H9 (cell line): ENCODE measurements at regions not wholly inside any gene's neighbourhood (a gene's known extent, or its start where the extent isn't known, plus 50 kb on each side); places are given as distances from the start of the nearest gene placed in this dataset.

Experiments
- DNase-seq: peaks from one replicate; pipeline ENCODE4 v3.0.0-alpha.2; 2017
- H2AFZ ChIP-seq: one replicate; pipeline ENCODE4 v1.6.1; 2013; ENCODE audit warnings: mild to moderate bottlenecking, low read length, control low read depth, moderate library complexity
- H2AK5ac ChIP-seq: 2 replicates; pipeline ENCODE4 v1.6.1; 2013; ENCODE audit warnings: low read length, control low read depth, mixed read lengths; ENCODE audit not compliant: insufficient read length
- H2BK120ac ChIP-seq: one replicate; pipeline ENCODE4 v1.6.1; 2013; ENCODE audit warnings: low read depth, mild to moderate bottlenecking, low read length, control low read depth, inconsistent platforms; ENCODE audit not compliant: poor library complexity, severe bottlenecking
- H2BK12ac ChIP-seq: 2 replicates; pipeline ENCODE4 v1.6.1; 2013; ENCODE audit warnings: low read length, control low read depth, mixed read lengths, low read depth; ENCODE audit not compliant: insufficient read length
- H2BK15ac ChIP-seq: 2 replicates; pipeline ENCODE4 v1.6.1; 2013; ENCODE audit warnings: low read depth, low read length, control low read depth
- H2BK20ac ChIP-seq: one replicate; pipeline ENCODE4 v1.6.1; 2013; ENCODE audit warnings: low read depth, mild to moderate bottlenecking, low read length, control low read depth, inconsistent platforms; ENCODE audit not compliant: poor library complexity, severe bottlenecking
- H2BK5ac ChIP-seq: 2 replicates; pipeline ENCODE4 v1.6.1; 2013; ENCODE audit warnings: low read length, control low read depth, mixed read lengths; ENCODE audit not compliant: insufficient read length
- H3K14ac ChIP-seq: 2 replicates; pipeline ENCODE4 v1.6.1; 2013; ENCODE audit warnings: low read length, control low read depth; ENCODE audit not compliant: insufficient read depth
- H3K18ac ChIP-seq: 2 replicates; pipeline ENCODE4 v1.6.1; 2013; ENCODE audit warnings: low read depth, mild to moderate bottlenecking, mixed read lengths, low read length, control low read depth; ENCODE audit not compliant: insufficient read length
- H3K23ac ChIP-seq: 2 replicates; pipeline ENCODE4 v1.6.1; 2013; ENCODE audit warnings: low read length, control low read depth, mixed read lengths, low read depth; ENCODE audit not compliant: insufficient read length
- H3K23me2 ChIP-seq: 2 replicates; pipeline ENCODE4 v1.6.1; 2013; ENCODE audit warnings: low read depth, mild to moderate bottlenecking, mixed read lengths, low read length, control low read depth; ENCODE audit not compliant: insufficient read length, poor library complexity, severe bottlenecking
- H3K27ac ChIP-seq: 2 replicates; pipeline ENCODE4 v1.5.1; 2013; ENCODE audit warnings: low read length, control low read depth, mixed read lengths, low read depth; ENCODE audit not compliant: insufficient read length
- H3K27me3 ChIP-seq: 2 replicates; pipeline ENCODE4 v1.6.1; 2013; ENCODE audit warnings: low read length, control low read depth, inconsistent platforms; ENCODE audit not compliant: insufficient read depth
- H3K4ac ChIP-seq: 2 replicates; pipeline ENCODE4 v1.6.1; 2013; ENCODE audit warnings: low read depth, mild to moderate bottlenecking, control low read depth, inconsistent platforms, low read length, moderate library complexity
- H3K4me1 ChIP-seq: 2 replicates; pipeline ENCODE4 v1.6.1; 2013; ENCODE audit warnings: low read length, control low read depth, inconsistent platforms; ENCODE audit not compliant: insufficient read depth
- H3K4me2 ChIP-seq: 2 replicates; pipeline ENCODE4 v1.6.1; 2013; ENCODE audit warnings: low read length, control low read depth, mixed read lengths; ENCODE audit not compliant: insufficient read length, insufficient read depth
- H3K56ac ChIP-seq: 2 replicates; pipeline ENCODE4 v1.6.1; 2013; ENCODE audit warnings: low read depth, mild to moderate bottlenecking, mixed read lengths, low read length, control low read depth; ENCODE audit not compliant: insufficient read length
- H3K79me1 ChIP-seq: 2 replicates; pipeline ENCODE4 v1.6.1; 2013; ENCODE audit warnings: low read depth, mild to moderate bottlenecking, moderate library complexity, low read length, control low read depth, inconsistent platforms; ENCODE audit not compliant: insufficient read depth, poor library complexity, severe bottlenecking
- H3K79me2 ChIP-seq: 2 replicates; pipeline ENCODE4 v1.6.1; 2013; ENCODE audit warnings: low read length, control low read depth, inconsistent platforms; ENCODE audit not compliant: insufficient read depth
- H3K9ac ChIP-seq: 2 replicates; pipeline ENCODE4 v1.6.1; 2013; ENCODE audit warnings: low read length, control low read depth, mixed read lengths; ENCODE audit not compliant: insufficient read length; ENCODE audit errors: extremely low read depth
- H3K9me3 ChIP-seq: one replicate; pipeline ENCODE4 v1.6.1; 2013; ENCODE audit warnings: low read depth, low read length, inconsistent platforms; ENCODE audit not compliant: control insufficient read depth
- H3T11ph ChIP-seq: one replicate; pipeline ENCODE4 v1.6.1; 2013; ENCODE audit warnings: mild to moderate bottlenecking, low read length, control low read depth, inconsistent platforms
- H4K20me1 ChIP-seq: one replicate; pipeline ENCODE4 v1.6.1; 2013; ENCODE audit not compliant: control insufficient read depth, insufficient read length, insufficient read depth
- H4K5ac ChIP-seq: 2 replicates; pipeline ENCODE4 v1.6.1; 2013; ENCODE audit warnings: low read depth, mild to moderate bottlenecking, mixed read lengths, low read length, control low read depth; ENCODE audit not compliant: insufficient read length
- H4K8ac ChIP-seq: replicated peaks from 2 replicates; pipeline ENCODE4 v1.6.1; 2013; ENCODE audit warnings: low read length, control low read depth, mixed read lengths, low read depth; ENCODE audit not compliant: insufficient read length
- H4K91ac ChIP-seq: 2 replicates; pipeline ENCODE4 v1.6.1; 2013; ENCODE audit warnings: low read depth, mild to moderate bottlenecking, moderate library complexity, mixed read lengths, low read length, control low read depth; ENCODE audit not compliant: insufficient read length
- H3K27ac Mint-ChIP-seq, 3 experiments: 2 replicates in 2 of 3; 3 replicates in 1 of 3; pipeline ENCODE4 v1.8.0; 2020 to 2021; ENCODE audit warnings: mixed read lengths in 3 of 3, mild to moderate bottlenecking in 1 of 3, moderate library complexity in 1 of 3
- H3K27me3 Mint-ChIP-seq: 2 replicates; pipeline ENCODE4 v1.8.0; 2021; ENCODE audit warnings: low read depth, mild to moderate bottlenecking, moderate library complexity, mixed read lengths
- H3K36me3 Mint-ChIP-seq, 3 experiments: 2 replicates in 2 of 3; 3 replicates in 1 of 3; pipeline ENCODE4 v1.8.0; 2020 to 2021; ENCODE audit warnings: low read depth in 3 of 3, mixed read lengths in 3 of 3; ENCODE audit not compliant: insufficient read depth in 1 of 3
- H3K4me1 Mint-ChIP-seq, 2 experiments: 2 replicates each; pipeline ENCODE4 v1.8.0; 2020; ENCODE audit warnings: mixed read lengths in 2 of 2
- H3K4me3 Mint-ChIP-seq, 2 experiments: 2 replicates in 1 of 2; 3 replicates in 1 of 2; pipeline ENCODE4 v1.8.0; 2020 to 2021; ENCODE audit warnings: mild to moderate bottlenecking in 2 of 2, mixed read lengths in 2 of 2, moderate library complexity in 1 of 2
- H3K9me3 Mint-ChIP-seq, 2 experiments: 2 replicates in 1 of 2; 3 replicates in 1 of 2; pipeline ENCODE4 v1.8.0; 2020; ENCODE audit warnings: mild to moderate bottlenecking in 2 of 2, mixed read lengths in 2 of 2, moderate library complexity in 1 of 2
- CTCF ChIP-seq: fragments of 200-600 bp; sonication (generic); conservative IDR thresholded peaks from 3 replicates; pipeline ENCODE4 v1.8.0; 2021; ENCODE audit warnings: antibody characterized with exemption, mild to moderate bottlenecking
- WGBS: extraction: QIAGEN DNeasy Blood & Tissue Kit; methylation state at CpG from one replicate; pipeline ENCODE4 v1.1.7; 2013; ENCODE audit warnings: missing lambda C conversion rate, low lambda C conversion rate, mixed read lengths; ENCODE audit not compliant: insufficient read length; ENCODE audit errors: extremely low coverage; 5-methylcytosine and 5-hydroxymethylcytosine counted together

DNA sequence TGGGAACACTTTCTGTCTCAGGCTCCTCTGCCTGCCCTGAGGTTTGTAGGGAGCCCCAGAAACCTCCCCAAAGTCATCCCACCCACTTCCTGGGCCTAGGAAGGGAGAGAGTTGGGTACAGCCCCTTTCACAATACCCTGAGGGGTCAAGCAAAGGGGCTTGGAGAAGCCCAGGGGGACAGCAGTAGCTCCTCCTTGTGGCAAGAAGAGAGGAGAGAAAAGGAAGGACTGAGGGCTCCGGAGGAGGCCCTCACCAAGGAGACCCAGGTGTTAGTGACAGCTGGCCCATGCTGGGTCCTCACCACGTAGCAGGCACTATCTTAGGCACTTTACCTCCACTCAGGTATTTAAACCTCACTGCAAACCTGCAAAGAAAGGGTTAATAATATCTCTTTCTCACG is 112.8 kb downstream of the IRX5 start:
- Mint-ChIP-seq H3K27ac (no peak overlapping the region; a peak in 1 of 7 replicates), H3K4me1 (no peaks in the 10 kb centered on the region), H3K27me3 (peaks cover 2% of the 10 kb centered on the region), H3K4me3 (no peak overlapping the region), H3K36me3 (no peaks in the 10 kb centered on the region), H3K9me3 (no peaks in the 10 kb centered on the region)
- Histone ChIP-seq H3K79me1 (no peaks in the 10 kb centered on the region), H3K4ac (no peak overlapping the region), H3T11ph (no peak overlapping the region), H2AFZ (no peak overlapping the region), H4K91ac (no peak overlapping the region), H2BK5ac (no peak overlapping the region), H3K18ac (no peak overlapping the region), H2BK12ac (no peak overlapping the region), H3K4me2 (no peak overlapping the region), H3K23ac (no peak overlapping the region), H2AK5ac (no peak overlapping the region), H4K20me1 (no peaks in the 10 kb centered on the region), H2BK15ac (no peak overlapping the region), H3K4me1 (no peaks in the 10 kb centered on the region), H3K9ac (no peak overlapping the region), H3K56ac (no peak overlapping the region), H2BK120ac (no peak overlapping the region), H3K27me3 (no peaks in the 10 kb centered on the region), H4K8ac (no peak overlapping the region), H3K79me2 (no peaks in the 10 kb centered on the region), H3K27ac (no peak overlapping the region), H2BK20ac (no peak overlapping the region), H3K14ac (no peak overlapping the region), H4K5ac (no peak overlapping the region), H3K9me3 (no peaks in the 10 kb centered on the region), H3K23me2 (no peaks in the 10 kb centered on the region)
- no peak for DNase-seq
- TF ChIP-seq CTCF: peak; percentile 51
- no CpG with 5 or more reads among the region's 3 CpGs for WGBS
